ENCODE measurements at regions not wholly inside any gene's neighbourhood (a gene's known extent, or its start where the extent isn't known, plus 50 kb on each side); places are given as distances from the start of the nearest gene placed in this dataset.

DNA sequence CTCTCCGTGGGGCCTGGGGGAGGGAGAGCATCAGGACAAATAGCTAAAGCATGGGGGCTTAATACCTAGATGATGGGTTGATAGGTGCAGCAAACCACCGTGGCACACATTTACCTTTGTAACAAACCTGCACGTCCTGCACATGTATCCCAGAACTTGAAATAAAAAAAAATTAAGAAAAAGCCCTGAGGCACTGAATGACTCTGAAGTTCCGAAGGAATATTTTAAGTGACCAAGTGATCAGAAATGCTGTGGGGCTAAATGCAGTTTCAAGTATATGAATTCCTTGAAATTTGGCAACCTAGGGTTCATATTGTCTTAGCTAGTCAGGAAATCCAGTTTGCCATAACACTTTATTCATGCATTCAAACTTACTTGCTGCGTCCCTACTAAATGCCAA lies 127.5 kb downstream of the MC4R start:
- no peak for TF ChIP-seq EZH2 (IDR thresholded peaks at IDR 0.05; ENCODE audit: borderline replicate concordance, low read length)
- TF ChIP-seq, protein P1, sequence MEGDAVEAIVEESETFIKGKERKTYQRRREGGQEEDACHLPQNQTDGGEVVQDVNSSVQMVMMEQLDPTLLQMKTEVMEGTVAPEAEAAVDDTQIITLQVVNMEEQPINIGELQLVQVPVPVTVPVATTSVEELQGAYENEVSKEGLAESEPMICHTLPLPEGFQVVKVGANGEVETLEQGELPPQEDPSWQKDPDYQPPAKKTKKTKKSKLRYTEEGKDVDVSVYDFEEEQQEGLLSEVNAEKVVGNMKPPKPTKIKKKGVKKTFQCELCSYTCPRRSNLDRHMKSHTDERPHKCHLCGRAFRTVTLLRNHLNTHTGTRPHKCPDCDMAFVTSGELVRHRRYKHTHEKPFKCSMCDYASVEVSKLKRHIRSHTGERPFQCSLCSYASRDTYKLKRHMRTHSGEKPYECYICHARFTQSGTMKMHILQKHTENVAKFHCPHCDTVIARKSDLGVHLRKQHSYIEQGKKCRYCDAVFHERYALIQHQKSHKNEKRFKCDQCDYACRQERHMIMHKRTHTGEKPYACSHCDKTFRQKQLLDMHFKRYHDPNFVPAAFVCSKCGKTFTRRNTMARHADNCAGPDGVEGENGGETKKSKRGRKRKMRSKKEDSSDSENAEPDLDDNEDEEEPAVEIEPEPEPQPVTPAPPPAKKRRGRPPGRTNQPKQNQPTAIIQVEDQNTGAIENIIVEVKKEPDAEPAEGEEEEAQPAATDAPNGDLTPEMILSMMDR (conservative IDR thresholded peaks at IDR 0.05 in 1 of 2, IDR thresholded peaks at IDR 0.05 in 1 of 2; ENCODE audit: extremely low read depth in 1 of 2, insufficient read depth in 1 of 2, low read depth in 1 of 2, low read length in 2 of 2) = no peak

All from mammary epithelial cell (primary cell).